Adrenal gland (tissue), 9 donors: ENCODE measurements at regions not wholly inside any gene's neighbourhood (a gene's known extent, or its start where the extent isn't known, plus 50 kb on each side); places are given as distances from the start of the nearest gene placed in this dataset.

ENCODE experiments used
- DNase-seq, 7 donors: peaks; one replicate each; pipeline ENCODE4 v3.0.0-alpha.2; 2019 to 2020
- H3K27ac ChIP-seq, 5 donors: fragments of 200-600 bp; sonication (generic) in 4 of 5; 1 replicate in 3 of 5; 2 replicates in 2 of 5; pipeline versions ENCODE4 v1.5.1 to v1.8.0; 2016 to 2020; ENCODE audit warnings: mild to moderate bottlenecking in 1 of 5
- H3K27me3 ChIP-seq: fragments of 200-600 bp; 2 replicates; pipeline ENCODE4 v1.8.0; 2021
- H3K36me3 ChIP-seq, 2 donors: fragments of 200-600 bp; replicated peaks in 1 of 2; 1 replicate in 1 of 2; 2 replicates in 1 of 2; pipeline versions ENCODE4 v1.5.1 to v1.8.0; 2018 to 2022
- H3K4me1 ChIP-seq, 2 donors: fragments of 200-600 bp; replicated peaks in 1 of 2; 1 replicate in 1 of 2; 2 replicates in 1 of 2; pipeline versions ENCODE4 v1.5.1 to v1.8.0; 2018 to 2021
- H3K4me3 ChIP-seq, 4 donors: fragments of 200-600 bp; sonication (generic) in 3 of 4; one replicate each; pipeline ENCODE4 v1.5.1; 2016 to 2018
- H3K9me3 ChIP-seq, 3 donors: fragments of 200-600 bp; sonication (generic) in 1 of 3; replicated peaks in 1 of 3; 1 replicate in 2 of 3; 2 replicates in 1 of 3; pipeline versions ENCODE4 v1.5.1 to v1.8.0; 2016 to 2021
- POLR2A ChIP-seq, 2 donors: fragments of 450-650 bp; IDR thresholded peaks; one replicate each; pipeline ENCODE4 v1.6.1; 2017; ENCODE audit warnings: antibody characterized with exemption in 2 of 2, mild to moderate bottlenecking in 2 of 2, moderate library complexity in 1 of 2
- WGBS, 4 donors: extraction: QIAGEN DNeasy Blood & Tissue Kit in 2 of 4; methylation state at CpG; one replicate each; pipeline versions ENCODE4 v1.1.5 to v1.1.7; 2013 to 2017; 5-methylcytosine and 5-hydroxymethylcytosine counted together
- intact Hi-C, 2 donors: fragments of 100-400 bp; cut with DNase I; formaldehyde crosslinking; loops; one replicate each; pipeline versions ENCODE4 v1.14.1 to v1.15.0; 2022 to 2023
- TF ChIP-seq, protein P1 (sequence below), 6 experiments: fragments of 450-650 bp in 4 of 6; fragments of 200-600 bp in 2 of 6; sonication (generic) in 1 of 6; IDR thresholded peaks; 1 replicate in 5 of 6; 2 replicates in 1 of 6; pipeline versions ENCODE4 v1.5.1 to v1.8.0; 2016 to 2021; ENCODE audit warnings: antibody characterized with exemption in 6 of 6, mild to moderate bottlenecking in 2 of 6, moderate library complexity in 1 of 6
- donor health status: healthy with polysubstance abuse.
- donor health status: Bipolar disorder and iron deficiency.
- donor health status: DM: yes; HTN: yes; CAD: no.
- donor health status: DM: no; HTN: no; CAD: no.
- donor health status: DM: no; HTN: no; CAD: no.

- no peaks in the 10 kb centered on the region for H3K36me3 ChIP-seq
- intact Hi-C loops = no loop called here
- WGBS, 4 donors = 53 to 64% (median 60%) methylated on average over 3 of the region's 3 CpGs
- no peaks in the 10 kb centered on the region for H3K27me3 ChIP-seq
- H3K4me3 ChIP-seq = no peak overlapping the region
- no peak for DNase-seq
- H3K4me1 ChIP-seq = no peaks in the 10 kb centered on the region
- no peaks in the 10 kb centered on the region for H3K9me3 ChIP-seq
- no peak overlapping the region for H3K27ac ChIP-seq
- TF ChIP-seq, protein P1, sequence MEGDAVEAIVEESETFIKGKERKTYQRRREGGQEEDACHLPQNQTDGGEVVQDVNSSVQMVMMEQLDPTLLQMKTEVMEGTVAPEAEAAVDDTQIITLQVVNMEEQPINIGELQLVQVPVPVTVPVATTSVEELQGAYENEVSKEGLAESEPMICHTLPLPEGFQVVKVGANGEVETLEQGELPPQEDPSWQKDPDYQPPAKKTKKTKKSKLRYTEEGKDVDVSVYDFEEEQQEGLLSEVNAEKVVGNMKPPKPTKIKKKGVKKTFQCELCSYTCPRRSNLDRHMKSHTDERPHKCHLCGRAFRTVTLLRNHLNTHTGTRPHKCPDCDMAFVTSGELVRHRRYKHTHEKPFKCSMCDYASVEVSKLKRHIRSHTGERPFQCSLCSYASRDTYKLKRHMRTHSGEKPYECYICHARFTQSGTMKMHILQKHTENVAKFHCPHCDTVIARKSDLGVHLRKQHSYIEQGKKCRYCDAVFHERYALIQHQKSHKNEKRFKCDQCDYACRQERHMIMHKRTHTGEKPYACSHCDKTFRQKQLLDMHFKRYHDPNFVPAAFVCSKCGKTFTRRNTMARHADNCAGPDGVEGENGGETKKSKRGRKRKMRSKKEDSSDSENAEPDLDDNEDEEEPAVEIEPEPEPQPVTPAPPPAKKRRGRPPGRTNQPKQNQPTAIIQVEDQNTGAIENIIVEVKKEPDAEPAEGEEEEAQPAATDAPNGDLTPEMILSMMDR (IDR thresholded peaks at IDR 0.05) = no peak
- TF ChIP-seq POLR2A (IDR thresholded peaks at IDR 0.05) = no peak
Measured at GRCh38 chr4:155094201-155094820, 114.1 kb upstream of the NPY2R start.

- Histone ChIP-seq H3K27me3 (no peaks in the 10 kb centered on the region), H3K36me3 (no peaks in the 10 kb centered on the region), H3K27ac (no peak overlapping the region), H3K9me3 (no peaks in the 10 kb centered on the region), H3K4me3 (no peak overlapping the region), H3K4me1 (no peaks in the 10 kb centered on the region)
- intact Hi-C loops = no loop called here
- TF ChIP-seq, protein P1 (IDR thresholded peaks at IDR 0.05) = no peak
- no peak for TF ChIP-seq POLR2A (IDR thresholded peaks at IDR 0.05)
- WGBS, 4 donors = 90 to 96% (median 94%) methylated on average over 1 of the region's 1 CpG
- DNase-seq = no peak
Measured at GRCh38 chr4:155099231-155099630, 109.2 kb upstream of the NPY2R start.

- Histone ChIP-seq H3K27ac (no peak overlapping the region), H3K36me3 (no peaks in the 10 kb centered on the region), H3K27me3 (no peaks in the 10 kb centered on the region), H3K4me3 (no peak overlapping the region), H3K9me3 (no peaks in the 10 kb centered on the region), H3K4me1 (no peaks in the 10 kb centered on the region)
- DNase-seq = no peak
- 57 to 70% (median 60%) methylated on average over 1 of the region's 1 CpG for WGBS, 4 donors
- intact Hi-C loops = no loop called here
- no peak for TF ChIP-seq POLR2A (IDR thresholded peaks at IDR 0.05)
- TF ChIP-seq, protein P1 (IDR thresholded peaks at IDR 0.05) = no peak
Measured at GRCh38 chr4:155106629-155107028, 101.8 kb upstream of the NPY2R start.

GRCh38 chr4:155107059-155107458, 101.4 kb upstream of the NPY2R start:
- no peaks in the 10 kb centered on the region for H3K27me3 ChIP-seq
- WGBS, 4 donors = 74 to 82% (median 80%) methylated on average over 3 of the region's 3 CpGs
- H3K27ac ChIP-seq = no peak overlapping the region
- no peak for DNase-seq
- H3K36me3 ChIP-seq = no peaks in the 10 kb centered on the region
- H3K9me3 ChIP-seq = no peaks in the 10 kb centered on the region
- intact Hi-C loops = no loop called here
- H3K4me1 ChIP-seq = no peaks in the 10 kb centered on the region
- no peak for TF ChIP-seq POLR2A (IDR thresholded peaks at IDR 0.05)
- TF ChIP-seq, protein P1 (IDR thresholded peaks at IDR 0.05) = no peak
- no peak overlapping the region for H3K4me3 ChIP-seq
